ENCODE measurements at regions not wholly inside any gene's neighbourhood (a gene's known extent, or its start where the extent isn't known, plus 50 kb on each side); places are given as distances from the start of the nearest gene placed in this dataset.

GRCh38 chr2:63716146-63716545, 125.5 kb upstream of the UGP2 start (continued):
- TF ChIP-seq MYB (IDR thresholded peaks at IDR 0.05; ENCODE audit: borderline replicate concordance, low read depth, low read length) (no peak), HDAC2 (IDR thresholded peaks at IDR 0.05) (no peak), RUNX3 (IDR thresholded peaks at IDR 0.05; ENCODE audit: low read length) (no peak)

GRCh38 chr2:63719052-63719451, 122.6 kb upstream of the UGP2 start:
- SMC1A ChIA-PET (ENCODE audit: uncharacterized antibody, unreplicated experiment), result no interaction called here

More at GRCh38 chr2:63719052-63719451, 122.6 kb upstream of the UGP2 start:
- CTCF ChIA-PET, result no interaction called here
- H3K4me2 ChIP-seq (ENCODE audit: control insufficient read depth, insufficient read depth), result no peak overlapping the region
- H3K79me2 ChIP-seq (ENCODE audit: control insufficient read depth, insufficient read depth, low read length), result no peaks in the 10 kb centered on the region
- WGBS (ENCODE audit: insufficient coverage, insufficient replicate concordance, low lambda C conversion rate, missing lambda C conversion rate), result 25% methylated on average over 1 of the region's 1 CpG
- no peak overlapping the region for H3K9ac ChIP-seq (ENCODE audit: control insufficient read depth, insufficient read depth, low read length)
- no peak for ATAC-seq
- no peak for DNase-seq (ENCODE audit: low read depth, low spot score)
- H2AFZ ChIP-seq (ENCODE audit: control insufficient read depth, low read depth, low read length), result no peak overlapping the region
- TF ChIP-seq EGR1 (IDR thresholded peaks at IDR 0.05; ENCODE audit: borderline replicate concordance in 1 of 2, low read depth in 2 of 2, low read length in 2 of 2), result no peak
- TF ChIP-seq KDM1A (IDR thresholded peaks at IDR 0.05; ENCODE audit: borderline replicate concordance), result no peak
- no peak for TF ChIP-seq TAF1 (IDR thresholded peaks at IDR 0.05; ENCODE audit: borderline replicate concordance, low read depth, low read length)
- TF ChIP-seq TBL1XR1 (IDR thresholded peaks at IDR 0.05; ENCODE audit: low read depth, low read length), result no peak
- no peak for TF ChIP-seq SIX5 (IDR thresholded peaks at IDR 0.05; ENCODE audit: low read depth, low read length, severe bottlenecking)
- TF ChIP-seq CEBPB (IDR thresholded peaks at IDR 0.05; ENCODE audit: borderline replicate concordance in 1 of 2, low read depth in 2 of 2, low read length in 2 of 2), result no peak
- TF ChIP-seq POLR2AphosphoS5 (IDR thresholded peaks at IDR 0.05; ENCODE audit: low read length), result no peak
- no peak for TF ChIP-seq YY1 (IDR thresholded peaks at IDR 0.05; ENCODE audit: low read depth, low read length)
- no peak for TF ChIP-seq NR2F1 (conservative IDR thresholded peaks at IDR 0.05)
- TF ChIP-seq PKNOX1 (IDR thresholded peaks at IDR 0.05), result no peak
- no peak for TF ChIP-seq IRF3 (IDR thresholded peaks at IDR 0.05)
- TF ChIP-seq BACH1 (IDR thresholded peaks at IDR 0.05; ENCODE audit: borderline replicate concordance), result no peak
- TF ChIP-seq NFYB (IDR thresholded peaks at IDR 0.05; ENCODE audit: insufficient read depth, low read depth, low read length), result no peak
- no peak for TF ChIP-seq GABPA (IDR thresholded peaks at IDR 0.05; ENCODE audit: low read depth)
- no peak for TF ChIP-seq RAD51 (IDR thresholded peaks at IDR 0.05)
- TF ChIP-seq BCL11A (IDR thresholded peaks at IDR 0.05; ENCODE audit: low read depth, low read length), result no peak
- no peak for TF ChIP-seq CHD1 (IDR thresholded peaks at IDR 0.05; ENCODE audit: low read depth, low read length)
- H3K36me3 ChIP-seq (ENCODE audit: control insufficient read depth in 2 of 2, insufficient read depth in 2 of 2, low read length in 1 of 2), result no peaks in the 10 kb centered on the region
- H3K27ac ChIP-seq (ENCODE audit: control insufficient read depth, insufficient read depth), result no peak overlapping the region
- FAIRE-seq, result no peak
- BruUV-seq (replicated peaks), result no TSS peak
- no peaks in the 10 kb centered on the region for H3K27me3 ChIP-seq (replicated peaks in 1 of 2; ENCODE audit: control insufficient read depth in 2 of 2, insufficient read depth in 2 of 2, low read length in 1 of 2)
- POLR2A ChIA-PET, result no interaction called here
- no peak overlapping the region for H3K4me3 ChIP-seq
- intact Hi-C loops (cut with micrococcal nuclease; ENCODE audit: unreplicated experiment) (no loop called here), in situ Hi-C loops (cut with MboI) (no loop called here)
- RAD21 ChIA-PET (ENCODE audit: unreplicated experiment), result interaction anchor here (0.9 kb wide), 1 partner anchor 20 kb away, joined by 3 read pairs; no protein-coding TSS in a partner anchor
- no peaks in the 10 kb centered on the region for H4K20me1 ChIP-seq (ENCODE audit: control insufficient read depth, insufficient read depth)
- H3K9me3 ChIP-seq (replicated peaks; ENCODE audit: control insufficient read depth, insufficient read depth, low read length), result no peaks in the 10 kb centered on the region
- H3K4me1 ChIP-seq (ENCODE audit: control insufficient read depth, insufficient read depth, low read length), result no peaks in the 10 kb centered on the region

Measured in GM12878 (cell line).